OCI-LY7 (cell line): ENCODE measurements at regions not wholly inside any gene's neighbourhood (a gene's known extent, or its start where the extent isn't known, plus 50 kb on each side); places are given as distances from the start of the nearest gene placed in this dataset.

Experiments used
- CTCF ChIP-seq: fragments of 200-600 bp; sonication (generic); conservative IDR thresholded peaks from 2 replicates; pipeline ENCODE4 v1.5.1; 2014; ENCODE audit warnings: mild to moderate bottlenecking, antibody characterized with exemption, low read length, moderate library complexity, mixed read lengths
- EZH2phosphoT487 ChIP-seq: fragments of 200-600 bp; sonication (generic); IDR thresholded peaks from 2 replicates; pipeline ENCODE4 v1.6.1; 2018; ENCODE audit warnings: low read depth, borderline replicate concordance, mild to moderate bottlenecking, mixed run types, antibody characterized with exemption, low read length, moderate library complexity, mixed read lengths

GRCh38 chr10:63781226-63781625 is 260.0 kb downstream of the REEP3 start:
- TF ChIP-seq CTCF (no peak), EZH2phosphoT487 (no peak)
